Posterior vena cava (tissue), 2 donors: ENCODE measurements at regions not wholly inside any gene's neighbourhood (a gene's known extent, or its start where the extent isn't known, plus 50 kb on each side); places are given as distances from the start of the nearest gene placed in this dataset.
"Not testable (repeated sequence)": the region's sequence is repeated elsewhere in the genome, so short reads cannot be mapped to it uniquely, and the experiment has no call there.

Experiments
- DNase-seq: peaks from one replicate; pipeline ENCODE4 v3.0.0-alpha.2; 2020; ENCODE audit warnings: low spot score
- intact Hi-C, 2 donors: fragments of 100-400 bp; cut with DNase I; formaldehyde crosslinking; loops; one replicate each; pipeline versions ENCODE4 v1.14.1 to v1.14.2; 2022 to 2023
- donor health status: DM: yes; HTN: yes; CAD: no.
- donor health status: DM: yes; HTN: yes; CAD: no.

DNA sequence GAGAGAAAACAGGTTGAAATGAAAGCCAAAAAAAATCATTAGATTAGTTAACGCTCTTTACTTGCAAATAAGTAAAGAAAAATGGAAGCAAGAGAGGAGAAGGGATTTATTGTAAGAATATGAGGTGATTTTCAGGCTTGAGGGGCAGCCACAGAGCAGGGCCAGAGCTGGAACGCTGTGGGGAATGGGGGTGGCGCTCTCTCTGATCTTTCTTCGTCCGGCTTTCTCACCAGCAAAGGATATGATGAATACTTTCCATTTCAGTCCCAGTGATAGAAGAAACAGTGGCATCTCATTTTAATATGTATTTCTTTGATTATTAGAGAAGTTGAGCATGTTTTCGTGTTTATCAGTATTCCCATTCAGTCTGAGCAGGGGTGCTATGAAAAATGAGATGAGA lies 112.2 kb downstream of the SKIDA1 start:
- DNase-seq: no peak
- intact Hi-C loops: no loop called here

DNA sequence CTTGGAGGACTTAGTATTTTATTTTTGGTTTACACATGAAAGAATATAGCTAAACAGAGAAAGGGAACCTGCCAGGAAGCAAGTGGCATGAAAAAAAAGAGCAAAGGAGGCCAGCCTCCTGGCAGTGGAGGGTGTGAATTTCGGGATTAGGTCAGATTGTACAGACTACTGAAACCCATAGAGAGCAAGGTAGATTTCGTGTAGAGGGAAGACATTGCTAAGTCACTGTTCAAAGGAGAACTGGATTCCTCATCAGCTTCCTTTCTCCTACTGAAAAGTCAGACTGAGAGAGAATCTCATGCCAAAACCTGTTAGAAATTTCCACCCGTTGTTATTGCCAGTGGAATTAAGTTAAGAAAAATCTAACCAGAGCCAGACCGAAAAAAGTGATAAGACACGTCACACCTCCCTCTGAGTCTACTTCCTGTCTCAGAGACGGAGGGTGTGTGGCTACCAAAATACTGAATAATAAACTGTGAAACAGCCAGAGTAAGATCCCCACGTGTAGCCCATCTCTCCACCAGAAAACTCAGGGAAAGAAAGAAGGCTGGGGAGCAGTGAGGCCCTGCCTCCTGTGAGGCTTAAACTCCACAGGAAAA lies 118.8 kb downstream of the SKIDA1 start:
- DNase-seq: no peak
- intact Hi-C loops: no loop called here

DNA sequence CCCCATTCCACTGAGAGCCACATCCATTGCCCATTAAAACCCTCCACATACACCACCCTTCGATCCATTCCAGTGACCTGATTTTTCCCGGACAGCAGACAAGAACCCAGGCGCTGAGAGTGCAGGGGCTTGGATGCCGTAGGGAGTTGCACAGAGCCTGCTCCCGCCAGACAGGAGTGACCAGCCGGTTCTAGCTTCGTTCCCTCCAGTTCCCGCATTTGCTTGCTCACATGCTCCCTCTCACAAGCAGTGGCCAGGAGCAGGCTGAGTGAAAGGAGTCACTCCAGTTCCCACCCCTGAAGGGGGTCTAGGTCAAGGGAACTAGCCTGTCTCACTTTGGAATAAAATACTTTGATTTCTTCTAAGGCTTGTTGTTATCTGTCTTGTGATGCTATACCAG lies 119.5 kb downstream of the SKIDA1 start:
- no peak for DNase-seq
- intact Hi-C loops: no loop called here

DNA sequence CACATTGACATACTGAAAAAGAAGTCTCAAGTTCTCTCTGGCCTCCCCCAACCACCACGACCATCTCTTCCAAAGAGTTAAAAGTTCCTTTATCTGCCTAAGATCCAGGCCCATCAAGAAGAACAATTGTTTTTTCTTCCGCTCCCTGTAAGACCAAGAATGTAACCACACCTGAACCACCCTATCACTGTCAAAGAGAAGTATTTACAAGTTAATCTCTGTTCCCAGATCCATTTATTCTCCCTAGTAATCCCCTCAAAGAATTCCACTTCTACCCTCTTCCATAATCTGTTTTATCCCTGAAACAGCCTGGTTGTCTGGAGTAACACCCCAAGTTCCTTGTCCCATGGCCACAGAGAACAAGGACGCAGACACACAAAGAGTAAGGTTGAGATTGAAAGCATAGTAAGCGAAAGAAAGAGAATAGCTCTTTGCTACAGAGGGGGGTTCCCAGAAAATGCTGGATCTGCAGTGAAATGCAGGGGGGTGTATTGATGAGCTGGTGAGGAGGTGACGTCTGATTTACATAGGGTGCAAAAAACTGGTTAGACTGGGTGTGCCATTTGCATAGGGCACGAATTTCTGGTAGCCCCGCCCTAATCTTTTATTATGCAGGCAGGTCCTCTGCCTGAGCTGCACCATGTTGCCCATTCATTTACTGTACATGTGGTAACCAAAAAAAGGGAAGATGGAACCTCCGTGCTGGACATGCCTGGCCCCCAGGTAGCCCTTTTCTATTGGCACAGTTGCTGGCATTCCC lies 122.0 kb downstream of the SKIDA1 start:
- intact Hi-C loops: no loop called here
- DNase-seq: no peak

DNA sequence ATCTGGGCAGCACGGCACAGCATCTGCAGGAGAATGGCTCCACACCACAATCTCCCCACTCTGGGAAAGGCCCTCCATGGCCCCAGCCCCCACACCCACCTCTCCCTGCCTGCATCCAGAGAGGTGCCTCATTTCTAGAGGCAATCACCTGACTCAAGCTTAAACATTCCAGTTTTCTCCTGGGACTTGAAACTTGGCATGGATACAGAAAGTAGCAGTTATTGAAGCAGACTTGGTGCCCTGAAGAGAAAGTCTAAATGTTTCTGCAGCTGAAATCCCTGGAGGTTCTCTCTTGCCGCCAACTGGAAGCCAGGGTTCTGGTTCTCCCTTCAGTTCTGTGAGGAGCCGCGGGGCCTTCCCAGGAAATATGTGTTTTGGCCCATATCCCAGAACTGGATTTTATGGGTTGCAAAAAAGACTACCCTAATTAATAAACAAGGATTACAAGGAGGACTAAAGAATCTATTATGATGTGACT lies 122.8 kb downstream of the SKIDA1 start:
- intact Hi-C loops: no loop called here
- no peak for DNase-seq

DNA sequence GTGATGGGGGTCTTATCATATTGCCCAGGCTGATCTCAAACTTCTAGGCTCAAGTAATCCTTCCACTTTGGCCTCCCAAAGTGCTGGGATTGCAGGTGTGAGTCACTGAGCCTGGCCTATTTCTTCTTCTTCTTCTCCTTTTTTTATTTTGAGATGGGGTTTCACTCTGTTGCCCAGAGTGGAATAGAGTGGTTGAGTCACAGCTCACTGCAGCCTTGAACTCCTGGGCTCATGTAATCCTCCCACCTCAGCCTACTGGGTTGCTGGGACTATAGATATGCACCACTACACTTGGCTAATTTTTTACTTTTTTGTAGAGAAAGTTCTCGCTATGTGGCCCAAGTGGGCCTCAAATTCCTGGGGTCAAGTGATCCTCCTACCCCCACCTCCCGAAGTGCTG lies 124.3 kb downstream of the SKIDA1 start:
- no peak for DNase-seq
- intact Hi-C loops: no loop called here

DNA sequence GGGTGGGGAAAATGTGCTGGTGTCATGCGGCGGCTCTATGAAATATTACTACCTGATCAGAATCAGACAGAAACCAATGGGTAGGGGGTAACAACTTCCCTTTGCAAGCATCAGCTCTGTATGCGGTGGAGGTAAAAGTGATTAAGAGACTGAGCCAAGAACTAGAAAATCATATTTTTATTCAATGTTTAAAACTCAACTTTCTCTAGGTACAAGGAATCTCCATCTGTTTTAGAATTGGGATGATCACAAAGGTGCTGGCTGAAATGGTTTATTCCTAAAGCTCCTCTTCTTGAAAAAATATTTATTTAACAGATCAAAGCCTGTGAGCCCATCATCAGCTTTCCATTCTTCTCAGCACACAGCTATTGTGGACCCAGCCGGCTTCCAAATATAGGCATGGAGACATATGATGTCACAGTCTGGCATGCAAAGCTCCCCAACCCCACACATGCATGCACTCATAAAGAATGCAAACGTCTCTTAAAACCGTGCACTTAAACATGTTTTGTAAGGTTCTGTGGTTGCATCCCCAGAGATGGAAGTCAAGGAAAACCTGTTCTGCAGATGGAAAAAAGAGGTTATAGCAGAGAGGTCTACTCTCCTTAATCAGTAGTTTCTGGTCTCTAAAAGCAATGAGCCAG lies 126.0 kb downstream of the SKIDA1 start:
- no peak for DNase-seq
- intact Hi-C loops: no loop called here

DNA sequence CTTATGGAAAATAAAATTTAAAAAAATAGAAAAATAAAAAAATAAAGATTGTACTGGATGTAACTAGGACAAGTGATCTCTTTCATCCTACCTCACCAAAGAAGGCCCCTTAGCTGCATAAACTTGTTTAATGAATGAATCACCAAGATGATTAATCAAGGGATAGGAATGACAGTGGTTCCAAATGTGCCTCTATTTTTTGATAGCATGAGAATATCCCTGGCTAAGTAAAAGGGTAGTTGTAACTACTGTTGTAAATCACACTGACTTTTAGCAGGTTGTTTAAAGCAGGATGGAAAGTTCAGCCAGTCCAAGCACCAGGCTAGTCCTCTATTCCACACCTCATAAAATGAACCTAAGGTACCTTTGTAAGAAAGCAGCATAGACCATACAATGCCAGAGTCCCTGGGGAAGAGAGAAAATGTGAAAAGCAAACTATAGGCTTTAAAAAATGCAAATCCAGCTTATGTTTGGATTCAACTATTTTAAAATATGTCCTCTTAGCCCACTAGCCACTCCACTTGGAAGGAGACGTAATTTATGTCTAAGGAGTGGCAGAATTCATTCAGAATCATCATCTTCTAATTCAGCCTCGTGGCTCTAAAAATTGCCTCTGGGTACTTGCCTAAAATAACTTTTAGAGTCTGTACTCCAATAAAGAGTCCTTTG lies 126.8 kb downstream of the SKIDA1 start:
- no peak for DNase-seq
- intact Hi-C loops: no loop called here

DNA sequence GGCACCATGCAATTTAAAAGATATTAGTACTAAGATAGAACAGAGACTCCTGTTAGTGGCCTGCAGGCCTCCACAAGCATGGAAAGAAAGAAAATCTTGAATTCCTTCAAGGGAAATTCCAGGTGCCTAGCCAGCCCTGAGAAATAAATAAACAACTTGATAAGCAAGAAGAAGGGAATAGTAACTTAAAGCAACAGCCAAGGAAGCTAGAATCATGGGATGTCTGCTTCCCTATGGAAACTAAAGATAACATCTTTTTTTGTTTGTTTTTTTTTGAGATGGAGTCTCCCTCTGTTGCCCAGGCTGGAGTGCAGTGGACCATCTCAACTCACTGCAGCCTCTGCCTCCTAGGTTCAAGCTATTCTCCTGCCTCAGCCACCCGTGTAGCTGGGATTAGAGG lies 128.6 kb downstream of the SKIDA1 start:
- intact Hi-C loops: no loop called here
- no peak for DNase-seq

DNA sequence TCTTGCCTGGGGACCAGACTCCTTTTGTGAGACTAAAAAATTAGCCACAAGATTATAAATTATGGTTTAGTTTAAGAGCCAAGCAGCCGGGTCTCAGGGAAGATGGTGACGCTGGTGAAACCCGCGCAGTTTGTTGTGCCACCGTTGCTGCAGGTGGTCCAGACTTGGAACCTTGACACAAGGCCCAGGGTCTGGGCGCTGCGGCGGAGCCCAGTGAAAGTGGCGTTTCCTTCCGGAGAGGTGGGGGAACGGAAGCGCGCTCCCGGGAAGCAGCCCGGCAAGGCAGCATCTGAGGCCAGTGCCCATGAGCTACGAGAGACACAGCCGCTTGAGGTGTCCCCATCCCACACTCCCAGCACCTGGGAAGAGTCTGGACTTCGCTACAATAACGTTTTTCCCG lies 131.6 kb downstream of the SKIDA1 start:
- intact Hi-C loops: no loop called here
- DNase-seq: no peak

DNA sequence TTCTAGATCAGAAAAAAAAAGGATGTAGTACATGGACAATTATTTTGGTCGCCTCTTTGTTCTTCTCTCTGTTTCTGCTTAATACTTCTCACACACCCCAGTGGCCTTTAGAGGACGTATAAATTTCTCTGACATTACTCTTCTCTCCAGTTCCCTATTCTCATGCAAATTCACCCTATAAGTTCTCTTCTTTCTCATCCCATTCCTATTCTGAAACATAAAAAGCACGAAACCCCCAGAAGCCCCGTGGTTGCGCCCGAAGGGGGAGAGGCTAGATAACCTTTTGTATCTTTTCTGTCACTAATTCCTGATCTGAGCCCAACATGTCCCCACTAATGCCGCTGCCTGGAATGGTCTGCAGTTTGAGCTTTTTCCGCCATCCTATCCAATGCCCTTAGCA lies 136.9 kb downstream of the SKIDA1 start:
- no peak for DNase-seq
- intact Hi-C loops: no loop called here

DNA sequence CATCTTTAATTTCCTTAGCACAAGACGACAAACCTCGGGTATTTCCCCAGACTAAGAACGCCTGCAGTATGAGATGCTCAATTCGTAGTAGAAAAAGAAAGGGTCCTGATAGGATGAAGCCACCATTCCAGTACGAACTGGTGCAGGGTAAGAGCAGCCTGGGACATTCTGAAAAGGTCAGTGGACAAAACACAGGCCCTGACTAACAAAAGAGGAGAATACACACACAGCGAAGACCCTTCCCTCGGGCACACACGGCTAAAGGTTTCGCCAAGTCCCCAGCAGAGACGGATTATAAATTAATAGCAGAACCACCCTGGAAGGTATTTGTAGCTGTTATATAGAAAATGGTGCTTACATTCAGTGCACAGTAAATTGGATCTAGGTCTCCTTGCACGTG lies 137.6 kb downstream of the SKIDA1 start:
- DNase-seq: no peak
- intact Hi-C loops: no loop called here

DNA sequence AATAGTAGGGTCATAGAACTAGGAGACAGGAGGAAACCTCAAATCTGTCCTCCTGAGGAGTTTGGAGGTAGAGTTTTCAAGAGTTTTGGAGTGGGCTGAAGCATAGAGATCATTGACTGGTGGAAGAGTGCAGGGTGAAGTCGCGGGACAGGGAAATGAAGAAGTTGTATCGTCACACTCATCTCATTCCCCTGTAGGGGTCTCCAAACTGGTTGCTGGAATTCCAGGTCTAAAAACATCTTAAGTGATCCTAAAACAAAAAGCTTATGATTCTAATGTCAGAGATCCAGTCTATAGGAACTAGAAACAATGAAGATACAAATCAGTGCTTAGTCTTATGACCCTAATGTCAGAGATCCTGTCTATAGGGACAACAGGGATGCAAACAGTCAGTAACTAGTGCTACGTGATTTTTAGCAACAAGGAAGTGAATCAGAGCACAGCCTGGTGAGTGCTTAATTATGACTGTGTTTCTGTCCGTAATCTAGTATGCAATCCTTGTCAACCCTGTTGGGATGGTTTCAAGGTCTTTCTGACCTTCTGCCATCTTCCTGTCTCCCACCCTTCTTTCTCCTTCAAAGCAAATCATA lies 139.4 kb downstream of the SKIDA1 start:
- no peak for DNase-seq
- intact Hi-C loops: no loop called here

DNA sequence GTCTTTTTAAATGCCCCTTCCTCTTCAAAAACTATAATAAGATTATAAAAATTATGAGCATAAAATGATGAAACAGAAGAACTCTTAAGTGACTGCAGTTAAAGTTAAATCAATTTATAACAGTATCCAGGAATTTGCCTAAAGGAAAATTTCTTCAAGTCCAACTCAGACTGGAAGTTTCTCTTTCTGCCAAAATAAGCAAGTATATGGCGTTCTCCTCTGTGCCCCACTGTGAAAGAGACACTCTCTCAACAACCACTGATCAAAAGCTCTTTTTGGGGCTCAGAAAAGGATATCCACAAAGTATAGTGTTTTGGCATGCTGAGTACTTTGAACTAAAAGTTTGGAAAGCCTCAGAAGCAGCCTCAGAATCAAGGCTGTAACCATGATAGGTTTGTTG lies 139.9 kb downstream of the SKIDA1 start:
- intact Hi-C loops: no loop called here
- DNase-seq: no peak

DNA sequence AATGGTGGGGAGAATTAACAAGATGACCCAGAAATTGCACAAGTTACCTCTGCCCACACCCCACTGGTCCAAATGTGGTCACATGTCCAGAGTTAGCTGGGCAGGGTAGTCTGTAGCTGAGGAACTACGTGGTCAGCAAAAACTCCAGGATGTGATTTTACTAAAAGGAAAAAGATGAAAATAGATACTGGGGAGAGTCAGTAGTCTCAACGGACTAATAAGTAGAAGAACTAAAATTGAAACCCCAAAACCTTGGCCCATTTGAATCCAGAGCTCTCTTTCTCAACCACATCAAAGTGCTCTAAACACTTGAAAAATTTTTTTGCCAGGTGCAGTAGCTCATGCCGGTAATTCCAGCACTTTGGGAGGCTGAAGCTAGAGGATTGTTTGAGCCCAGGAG lies 146.3 kb downstream of the SKIDA1 start:
- DNase-seq: no peak
- intact Hi-C loops: no loop called here

DNA sequence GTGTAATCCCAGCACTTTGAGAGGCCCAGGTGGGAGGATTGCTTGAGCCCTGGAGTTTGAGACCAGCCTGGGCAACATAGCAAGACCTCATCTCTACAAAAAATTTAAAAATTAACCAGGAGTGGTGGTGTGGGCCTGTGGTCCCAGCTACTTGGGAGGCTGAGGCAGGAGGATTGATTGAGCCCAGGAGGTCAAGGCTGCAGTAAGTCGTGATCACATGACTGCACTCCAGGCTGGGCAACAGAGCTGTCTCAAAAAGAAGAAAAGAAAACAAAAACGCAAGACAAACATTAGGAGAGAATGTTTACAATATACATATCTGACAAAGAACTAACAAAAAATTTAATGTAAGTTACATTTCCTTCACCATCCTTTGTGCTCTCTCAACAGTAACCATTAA lies 150.2 kb downstream of the SKIDA1 start:
- DNase-seq, intact Hi-C loops: not testable (repeated sequence)

DNA sequence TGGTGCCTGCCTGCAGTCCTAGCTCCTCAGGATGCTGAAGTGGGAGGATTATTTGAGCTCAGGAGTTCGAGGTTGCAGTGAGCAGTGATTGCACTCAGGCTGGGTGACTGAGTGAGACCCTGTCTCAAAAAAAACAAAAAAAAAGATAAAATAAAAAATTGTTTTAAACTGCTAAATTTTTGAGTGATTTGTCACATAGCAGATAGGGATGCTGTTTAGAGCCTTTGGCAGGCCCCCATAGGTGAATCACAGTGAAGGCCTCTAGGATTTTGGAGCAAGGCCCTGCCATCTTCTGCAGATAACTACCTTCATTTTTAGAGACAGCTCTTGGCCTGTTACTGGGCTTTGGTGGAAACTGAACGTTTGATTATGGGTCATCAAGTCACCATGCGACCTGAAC lies 151.6 kb downstream of the SKIDA1 start:
- intact Hi-C loops, DNase-seq: not testable (repeated sequence)

DNA sequence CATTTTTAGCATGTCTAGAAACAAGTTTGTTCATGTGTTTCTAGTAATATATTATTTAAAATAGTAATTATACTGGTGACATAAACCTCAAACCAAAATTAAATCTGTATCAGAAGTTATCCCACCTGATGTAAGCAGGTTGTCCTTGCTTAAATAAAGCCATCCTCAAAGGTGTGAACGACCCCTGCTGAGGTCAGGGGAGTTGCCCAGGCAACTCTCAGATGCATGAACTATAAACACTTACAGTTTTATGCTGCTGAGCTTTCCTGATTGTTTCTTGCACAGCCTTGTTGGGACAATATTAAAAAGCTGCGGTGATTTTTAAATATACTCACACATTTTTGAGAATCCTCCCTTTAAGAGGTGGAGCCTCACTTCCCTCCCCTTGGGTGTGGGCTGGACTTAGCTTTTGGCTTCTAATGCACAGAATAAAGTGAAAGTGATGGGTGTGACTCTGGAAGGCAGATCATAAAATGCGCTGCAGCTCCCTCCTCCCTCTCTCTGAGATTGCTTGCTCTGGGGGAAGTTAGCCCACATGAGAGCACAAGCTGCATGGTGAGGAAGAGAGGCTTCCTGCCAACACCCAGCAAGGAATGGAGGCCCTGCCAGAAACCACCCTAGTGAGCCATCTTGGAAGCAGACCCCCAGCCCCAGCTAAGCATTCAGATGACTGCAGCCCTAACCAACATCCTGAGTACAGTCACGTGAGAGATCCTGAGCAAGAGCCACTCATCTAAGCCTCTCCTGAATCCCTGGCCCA lies 152.7 kb downstream of the SKIDA1 start:
- DNase-seq: no peak
- intact Hi-C loops: no loop called here

DNA sequence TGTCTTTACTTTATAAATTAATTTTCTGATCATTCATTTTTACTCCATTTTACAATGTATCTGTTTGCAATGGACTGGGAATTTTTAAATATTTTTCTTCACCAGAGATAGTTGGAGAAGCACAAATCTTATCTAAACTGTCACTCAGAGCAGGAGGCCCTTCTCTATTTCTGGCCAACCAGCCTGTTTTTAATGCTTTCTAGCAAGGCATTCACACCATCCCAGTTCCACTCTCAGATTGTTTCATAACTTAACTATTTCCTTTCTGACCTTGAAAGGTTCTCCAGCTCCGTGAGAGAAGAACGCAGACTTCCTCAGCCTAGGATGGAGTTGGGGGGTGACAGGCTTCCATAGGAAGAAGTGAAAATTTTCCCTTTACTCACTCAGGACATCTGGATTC lies 155.8 kb downstream of the SKIDA1 start:
- intact Hi-C loops: no loop called here
- no peak for DNase-seq
